A549 (cell line): ENCODE measurements at regions not wholly inside any gene's neighbourhood (a gene's known extent, or its start where the extent isn't known, plus 50 kb on each side); places are given as distances from the start of the nearest gene placed in this dataset.

Source experiments
- ATAC-seq, 2 experiments: fragments of 200-7000 bp in 1 of 2; fragments of >200 bp in 1 of 2; cut with Nextera tagmentation in 1 of 2; cut with Tn5 transposase in 1 of 2; 3 replicates each; pipeline versions ENCODE4 v1.8.0 to v1.9.1; 2018 to 2020; ENCODE audit warnings: mild to moderate bottlenecking in 1 of 2, moderate library complexity in 1 of 2
- CTCF ChIA-PET: fragments of 300-600 bp; sonication (Branson Sonifier 250); formaldehyde crosslinking; extraction: SDS; loops from one replicate; lab custom pipeline; 2021; ENCODE audit warnings: antibody characterized with exemption, inconsistent platforms; lab: Yijun Ruan, JAX
- POLR2A ChIA-PET: fragments of 350-600 bp; formaldehyde crosslinking; extraction: SDS; loops from one replicate; lab custom pipeline; 2021; ENCODE audit warnings: antibody characterized with exemption, inconsistent platforms; lab: Yijun Ruan, JAX
- DNase-seq, 2 experiments: peaks; one replicate each; pipeline versions ENCODE4 v3.0.0 to v3.0.0-alpha.2; 2011 to 2016; ENCODE audit warnings: low read depth in 1 of 2, low spot score in 1 of 2
- FAIRE-seq: peaks from 2 replicates; lab custom pipeline; 2011; peaks lifted over from hg19 to GRCh38; lab: Jason Lieb, UNC
- H3K27ac ChIP-seq, 2 experiments: fragments of >200 bp; sonication (Bioruptor Twin); formaldehyde crosslinking; 3 replicates each; pipeline ENCODE4 v1.5.1; 2016 to 2017
- H3K4me1 ChIP-seq: fragments of >200 bp; sonication (Bioruptor Twin); formaldehyde crosslinking; 3 replicates; pipeline ENCODE4 v1.6.1; 2016
- H3K4me2 ChIP-seq: fragments of >200 bp; sonication (Bioruptor Twin); formaldehyde crosslinking; 3 replicates; pipeline ENCODE4 v1.6.1; 2016
- H3K4me3 ChIP-seq: fragments of >200 bp; sonication (Bioruptor Twin); formaldehyde crosslinking; 3 replicates; pipeline ENCODE4 v1.5.1; 2016
- H3K9me3 ChIP-seq: fragments of >200 bp; sonication (Bioruptor Twin); formaldehyde crosslinking; 3 replicates; pipeline ENCODE4 v1.6.1; 2016
- CBX2 ChIP-seq: fragments of 200-600 bp; sonication (generic); IDR thresholded peaks from 2 replicates; pipeline ENCODE4 v1.6.1; 2016; ENCODE audit warnings: low read depth, mild to moderate bottlenecking, borderline replicate concordance
- CBX8 ChIP-seq: fragments of 200-600 bp; sonication (generic); IDR thresholded peaks from 2 replicates; pipeline ENCODE4 v1.6.1; 2016
- CHD2 ChIP-seq: fragments of 150-350 bp; IDR thresholded peaks from 2 replicates; pipeline ENCODE4 v1.6.1; 2014; ENCODE audit warnings: low read length; ENCODE audit not compliant: partially characterized antibody
- EHF ChIP-seq: fragments of 250-450 bp; sonication (Bioruptor Pico); IDR thresholded peaks from 2 replicates; pipeline ENCODE4 v1.5.0; 2020; ENCODE audit warnings: mild to moderate bottlenecking
- EP300 ChIP-seq, 2 experiments: fragments of >200 bp; sonication (Bioruptor Twin); formaldehyde crosslinking; IDR thresholded peaks; 2 replicates in 1 of 2; 3 replicates in 1 of 2; pipeline ENCODE4 v1.6.1; 2016 to 2017
- FOSB ChIP-seq: fragments of 250-450 bp; sonication (Bioruptor Pico); IDR thresholded peaks from 2 replicates; pipeline ENCODE4 v1.5.0; 2020; ENCODE audit warnings: mild to moderate bottlenecking, moderate library complexity
- HEYL ChIP-seq: fragments of 250-450 bp; sonication (Bioruptor Pico); IDR thresholded peaks from 2 replicates; pipeline ENCODE4 v1.8.0; 2021; ENCODE audit warnings: mild to moderate bottlenecking, moderate library complexity
- HOXB5 ChIP-seq: fragments of 250-450 bp; sonication (Bioruptor Pico); IDR thresholded peaks from 2 replicates; pipeline ENCODE4 v1.5.0; 2020; ENCODE audit warnings: mild to moderate bottlenecking, moderate library complexity
- JUNB ChIP-seq: fragments of >200 bp; sonication (Bioruptor Twin); formaldehyde crosslinking; IDR thresholded peaks from 2 replicates; pipeline ENCODE4 v1.6.1; 2016
- KDM1A ChIP-seq: fragments of 200-600 bp; sonication (generic); IDR thresholded peaks from 2 replicates; pipeline ENCODE4 v1.6.1; 2016; ENCODE audit warnings: low read depth, mild to moderate bottlenecking
- MAFK ChIP-seq: fragments of 450-650 bp; IDR thresholded peaks from 2 replicates; pipeline ENCODE4 v1.6.1; 2014; ENCODE audit not compliant: partially characterized antibody
- MAZ ChIP-seq: fragments of 150-350 bp; IDR thresholded peaks from 2 replicates; pipeline ENCODE4 v1.6.1; 2014; ENCODE audit warnings: antibody characterized with exemption, low read depth, low read length, borderline replicate concordance
- NFE2L2 ChIP-seq: fragments of 150-350 bp; conservative IDR thresholded peaks from 2 replicates; pipeline ENCODE4 v1.6.1; 2014; ENCODE audit warnings: low read length
- NR3C1 ChIP-seq: fragments of >200 bp; sonication (Bioruptor Twin); formaldehyde crosslinking; IDR thresholded peaks from 3 replicates; pipeline ENCODE4 v1.6.1; 2017
- PHF8 ChIP-seq: fragments of 200-600 bp; sonication (generic); IDR thresholded peaks from 2 replicates; pipeline ENCODE4 v1.6.1; 2016; ENCODE audit warnings: low read depth, mild to moderate bottlenecking, antibody characterized with exemption, moderate library complexity, borderline replicate concordance
- RCOR1 ChIP-seq: fragments of 150-350 bp; IDR thresholded peaks from 2 replicates; pipeline ENCODE4 v1.6.1; 2014; ENCODE audit warnings: antibody characterized with exemption, low read length, low read depth
- RNF2 ChIP-seq: fragments of 200-600 bp; sonication (generic); IDR thresholded peaks from 2 replicates; pipeline ENCODE4 v1.6.1; 2016; ENCODE audit warnings: low read depth, mild to moderate bottlenecking, antibody characterized with exemption, moderate library complexity, borderline replicate concordance
- TFCP2L1 ChIP-seq: fragments of 250-450 bp; sonication (Bioruptor Pico); IDR thresholded peaks from 2 replicates; pipeline ENCODE4 v1.5.0; 2021; ENCODE audit warnings: mild to moderate bottlenecking
- TP53 ChIP-seq: fragments of 250-450 bp; sonication (Bioruptor Pico); IDR thresholded peaks from 2 replicates; pipeline ENCODE4 v1.5.0; 2021; ENCODE audit warnings: mild to moderate bottlenecking, moderate library complexity
- ZNF302 ChIP-seq: fragments of 250-450 bp; sonication (Bioruptor Pico); IDR thresholded peaks from 2 replicates; pipeline ENCODE4 v1.9.0; 2021; ENCODE audit warnings: inconsistent platforms, mild to moderate bottlenecking, moderate library complexity
- WGBS: methylation state at CpG from one replicate; pipeline ENCODE4 v1.1.6; 2017; ENCODE audit errors: missing lambda C conversion rate; 5-methylcytosine and 5-hydroxymethylcytosine counted together
- TF ChIP-seq, protein P1 (sequence below): IDR thresholded peaks from 2 replicates; pipeline ENCODE4 v1.6.1; 2012
- TF ChIP-seq, protein P2 (sequence below): fragments of 150-350 bp; IDR thresholded peaks from 2 replicates; pipeline ENCODE4 v1.6.1; 2014; ENCODE audit warnings: low read depth, mild to moderate bottlenecking, low read length
- TF ChIP-seq, protein P3 (sequence below): IDR thresholded peaks from 2 replicates; pipeline ENCODE4 v1.6.1; 2012; ENCODE audit warnings: low read depth, borderline replicate concordance
- TF ChIP-seq, protein P4 (sequence below): fragments of 200-600 bp; sonication (generic); IDR thresholded peaks from 2 replicates; pipeline ENCODE4 v1.6.1; 2016; ENCODE audit warnings: antibody characterized with exemption, mild to moderate bottlenecking, moderate library complexity
- TF ChIP-seq, protein P5 (sequence below): fragments of 250-450 bp; sonication (Bioruptor Pico); IDR thresholded peaks from 2 replicates; pipeline ENCODE4 v1.5.0; 2020; ENCODE audit warnings: low read depth, mild to moderate bottlenecking, moderate library complexity
- TF ChIP-seq, protein P6 (sequence below): fragments of 450-650 bp; IDR thresholded peaks from 2 replicates; pipeline ENCODE4 v1.6.1; 2014; ENCODE audit warnings: antibody characterized with exemption

DNA sequence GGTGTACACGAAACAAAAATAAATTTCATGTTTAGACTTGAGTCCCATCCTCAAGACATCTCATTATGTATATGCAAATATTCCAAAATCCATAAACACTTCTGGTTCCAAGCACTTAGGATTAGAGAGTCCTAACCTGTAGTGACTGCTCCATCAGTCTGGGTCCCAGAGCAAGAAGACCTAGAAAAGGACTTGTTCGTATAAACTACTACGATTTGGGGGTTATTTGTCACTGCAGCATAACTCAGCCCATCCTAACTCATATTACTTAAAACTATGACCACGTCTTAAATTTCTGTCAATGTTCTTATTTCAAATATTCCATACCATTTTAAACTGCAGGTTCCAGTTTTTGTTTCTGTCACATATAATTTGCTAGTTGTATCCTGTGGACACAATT, 463.0 kb downstream of the AGTPBP1 start (continued):
- no peak for TF ChIP-seq KDM1A
- TF ChIP-seq, all 56 proteins: peak for 0

DNA sequence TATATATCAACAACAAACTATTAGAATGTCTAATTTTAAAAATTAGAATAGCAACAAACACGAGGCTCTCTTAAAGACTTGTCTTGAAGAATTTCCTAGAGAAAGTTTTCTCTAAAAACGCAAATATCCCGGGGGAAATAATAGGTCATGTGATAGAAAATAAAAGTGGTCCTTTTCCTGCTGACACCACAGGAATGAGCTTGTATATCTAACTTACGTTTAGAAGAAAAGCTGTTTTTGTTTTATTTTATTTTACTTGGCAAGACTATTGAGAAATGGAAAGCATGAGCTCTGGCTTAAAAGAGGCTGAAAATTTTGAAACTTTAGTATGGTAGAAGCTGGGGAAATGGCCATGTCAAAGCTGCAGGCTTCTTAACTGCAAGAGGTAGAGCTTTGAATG, 465.0 kb downstream of the AGTPBP1 start:
- DNase-seq (no peak), FAIRE-seq (no peak), ATAC-seq (no peak)
- CTCF ChIA-PET: interaction anchor here (1.1 kb wide), 1 partner anchor 19 kb away, joined by 3 read pairs; no protein-coding TSS in a partner anchor
- Histone ChIP-seq H3K4me3 (no peak overlapping the region), H3K9me3 (no peaks in the 10 kb centered on the region), H3K4me1 (no peaks in the 10 kb centered on the region), H3K4me2 (no peak overlapping the region), H3K27ac (no peak overlapping the region)
- POLR2A ChIA-PET: no interaction called here
- TF ChIP-seq HEYL (no peak), CBX2 (no peak), JUNB (no peak), CHD2 (no peak), HOXB5 (CRISPR knock-in tag) (no peak), EHF (no peak), NFE2L2 (no peak), MAZ (no peak), FOSB (CRISPR knock-in tag) (no peak), EP300 (IDR thresholded peaks at IDR 0.05) (no peak), RNF2 (no peak), NR3C1 (no peak), PHF8 (no peak), MAFK (no peak), CBX8 (no peak)
- TF ChIP-seq, protein P1, sequence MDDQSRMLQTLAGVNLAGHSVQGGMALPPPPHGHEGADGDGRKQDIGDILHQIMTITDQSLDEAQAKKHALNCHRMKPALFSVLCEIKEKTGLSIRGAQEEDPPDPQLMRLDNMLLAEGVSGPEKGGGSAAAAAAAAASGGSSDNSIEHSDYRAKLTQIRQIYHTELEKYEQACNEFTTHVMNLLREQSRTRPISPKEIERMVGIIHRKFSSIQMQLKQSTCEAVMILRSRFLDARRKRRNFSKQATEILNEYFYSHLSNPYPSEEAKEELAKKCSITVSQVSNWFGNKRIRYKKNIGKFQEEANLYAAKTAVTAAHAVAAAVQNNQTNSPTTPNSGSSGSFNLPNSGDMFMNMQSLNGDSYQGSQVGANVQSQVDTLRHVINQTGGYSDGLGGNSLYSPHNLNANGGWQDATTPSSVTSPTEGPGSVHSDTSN: no peak
- TF ChIP-seq, protein P2, sequence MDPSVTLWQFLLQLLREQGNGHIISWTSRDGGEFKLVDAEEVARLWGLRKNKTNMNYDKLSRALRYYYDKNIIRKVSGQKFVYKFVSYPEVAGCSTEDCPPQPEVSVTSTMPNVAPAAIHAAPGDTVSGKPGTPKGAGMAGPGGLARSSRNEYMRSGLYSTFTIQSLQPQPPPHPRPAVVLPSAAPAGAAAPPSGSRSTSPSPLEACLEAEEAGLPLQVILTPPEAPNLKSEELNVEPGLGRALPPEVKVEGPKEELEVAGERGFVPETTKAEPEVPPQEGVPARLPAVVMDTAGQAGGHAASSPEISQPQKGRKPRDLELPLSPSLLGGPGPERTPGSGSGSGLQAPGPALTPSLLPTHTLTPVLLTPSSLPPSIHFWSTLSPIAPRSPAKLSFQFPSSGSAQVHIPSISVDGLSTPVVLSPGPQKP: no peak
- 18% methylated on average over 4 of the region's 4 CpGs for WGBS

DNA sequence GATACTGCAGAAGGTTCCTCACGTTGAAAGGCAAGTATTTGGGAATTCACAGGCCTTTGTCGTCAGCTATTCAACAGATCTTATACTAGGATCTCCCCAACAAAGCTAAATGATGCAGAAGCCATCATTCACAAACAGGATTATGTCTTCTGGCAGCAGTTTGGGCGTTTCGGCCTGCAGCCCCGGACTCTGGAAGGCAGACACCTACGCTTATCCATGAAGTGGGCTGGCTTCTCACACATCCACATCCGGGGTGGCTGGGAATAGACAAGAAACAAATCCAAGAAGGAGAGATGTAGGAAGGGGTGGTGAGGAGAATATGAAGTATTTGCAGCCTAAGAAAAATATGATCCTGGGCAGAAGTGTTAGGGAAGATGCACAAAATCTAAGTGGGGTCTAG, 471.9 kb downstream of the AGTPBP1 start:
- WGBS: 12% methylated on average over 7 of the region's 7 CpGs
- H3K4me2 ChIP-seq: no peak overlapping the region
- DNase-seq: no peak
- ATAC-seq: no peak
- no peaks in the 10 kb centered on the region for H3K9me3 ChIP-seq
- H3K27ac ChIP-seq: no peak overlapping the region
- no peak overlapping the region for H3K4me3 ChIP-seq
- CTCF ChIA-PET: interaction anchor here (0.7 to 1.2 kb wide), 2 partner anchors 11 to 12 kb away, joined by 3 read pairs; no protein-coding TSS in a partner anchor
- no peaks in the 10 kb centered on the region for H3K4me1 ChIP-seq
- TF ChIP-seq MAZ: no peak
- TF ChIP-seq JUNB: no peak
- TF ChIP-seq, protein P3, sequence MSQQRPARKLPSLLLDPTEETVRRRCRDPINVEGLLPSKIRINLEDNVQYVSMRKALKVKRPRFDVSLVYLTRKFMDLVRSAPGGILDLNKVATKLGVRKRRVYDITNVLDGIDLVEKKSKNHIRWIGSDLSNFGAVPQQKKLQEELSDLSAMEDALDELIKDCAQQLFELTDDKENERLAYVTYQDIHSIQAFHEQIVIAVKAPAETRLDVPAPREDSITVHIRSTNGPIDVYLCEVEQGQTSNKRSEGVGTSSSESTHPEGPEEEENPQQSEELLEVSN: no peak
- TF ChIP-seq MAFK: no peak
- POLR2A ChIA-PET: no interaction called here
- FAIRE-seq: no peak

DNA sequence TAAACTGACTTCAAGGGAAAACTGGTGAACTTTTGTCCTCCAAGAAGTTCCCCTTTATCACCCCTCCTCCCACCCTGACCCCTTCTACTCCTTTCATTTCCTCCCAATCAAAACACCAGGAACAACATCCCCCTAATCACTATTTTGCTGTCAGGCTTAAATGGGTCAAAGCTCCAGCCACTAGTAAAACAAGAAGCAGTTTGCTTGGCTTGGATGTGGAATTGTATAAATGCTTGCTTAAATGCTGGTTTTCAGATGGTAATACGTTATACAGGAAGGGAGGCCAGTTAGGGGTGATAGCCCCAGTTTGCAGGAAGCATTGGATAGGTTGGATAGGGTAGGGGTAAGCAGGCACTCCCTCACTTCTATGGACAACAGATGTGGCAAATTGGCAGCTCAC, 473.6 kb downstream of the AGTPBP1 start:
- ATAC-seq (no peak), DNase-seq (no peak), FAIRE-seq (no peak)
- ChIA-PET CTCF (interaction anchor here (1.5 to 1.9 kb wide), 2 partner anchors 10 to 157 kb away, joined by 3 to 10 read pairs; no protein-coding TSS in a partner anchor), POLR2A (no interaction called here)
- WGBS: 0% methylated on average over 1 of the region's 1 CpG
- no peak overlapping the region for H3K4me3 ChIP-seq
- no peaks in the 10 kb centered on the region for H3K9me3 ChIP-seq
- H3K4me2 ChIP-seq: no peak overlapping the region
- no peaks in the 10 kb centered on the region for H3K4me1 ChIP-seq
- H3K27ac ChIP-seq: no peak overlapping the region
- TF ChIP-seq, protein P4, sequence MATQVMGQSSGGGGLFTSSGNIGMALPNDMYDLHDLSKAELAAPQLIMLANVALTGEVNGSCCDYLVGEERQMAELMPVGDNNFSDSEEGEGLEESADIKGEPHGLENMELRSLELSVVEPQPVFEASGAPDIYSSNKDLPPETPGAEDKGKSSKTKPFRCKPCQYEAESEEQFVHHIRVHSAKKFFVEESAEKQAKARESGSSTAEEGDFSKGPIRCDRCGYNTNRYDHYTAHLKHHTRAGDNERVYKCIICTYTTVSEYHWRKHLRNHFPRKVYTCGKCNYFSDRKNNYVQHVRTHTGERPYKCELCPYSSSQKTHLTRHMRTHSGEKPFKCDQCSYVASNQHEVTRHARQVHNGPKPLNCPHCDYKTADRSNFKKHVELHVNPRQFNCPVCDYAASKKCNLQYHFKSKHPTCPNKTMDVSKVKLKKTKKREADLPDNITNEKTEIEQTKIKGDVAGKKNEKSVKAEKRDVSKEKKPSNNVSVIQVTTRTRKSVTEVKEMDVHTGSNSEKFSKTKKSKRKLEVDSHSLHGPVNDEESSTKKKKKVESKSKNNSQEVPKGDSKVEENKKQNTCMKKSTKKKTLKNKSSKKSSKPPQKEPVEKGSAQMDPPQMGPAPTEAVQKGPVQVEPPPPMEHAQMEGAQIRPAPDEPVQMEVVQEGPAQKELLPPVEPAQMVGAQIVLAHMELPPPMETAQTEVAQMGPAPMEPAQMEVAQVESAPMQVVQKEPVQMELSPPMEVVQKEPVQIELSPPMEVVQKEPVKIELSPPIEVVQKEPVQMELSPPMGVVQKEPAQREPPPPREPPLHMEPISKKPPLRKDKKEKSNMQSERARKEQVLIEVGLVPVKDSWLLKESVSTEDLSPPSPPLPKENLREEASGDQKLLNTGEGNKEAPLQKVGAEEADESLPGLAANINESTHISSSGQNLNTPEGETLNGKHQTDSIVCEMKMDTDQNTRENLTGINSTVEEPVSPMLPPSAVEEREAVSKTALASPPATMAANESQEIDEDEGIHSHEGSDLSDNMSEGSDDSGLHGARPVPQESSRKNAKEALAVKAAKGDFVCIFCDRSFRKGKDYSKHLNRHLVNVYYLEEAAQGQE: no peak
- TF ChIP-seq, protein P5, sequence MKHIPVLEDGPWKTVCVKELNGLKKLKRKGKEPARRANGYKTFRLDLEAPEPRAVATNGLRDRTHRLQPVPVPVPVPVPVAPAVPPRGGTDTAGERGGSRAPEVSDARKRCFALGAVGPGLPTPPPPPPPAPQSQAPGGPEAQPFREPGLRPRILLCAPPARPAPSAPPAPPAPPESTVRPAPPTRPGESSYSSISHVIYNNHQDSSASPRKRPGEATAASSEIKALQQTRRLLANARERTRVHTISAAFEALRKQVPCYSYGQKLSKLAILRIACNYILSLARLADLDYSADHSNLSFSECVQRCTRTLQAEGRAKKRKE (CRISPR knock-in tag): no peak
- TF ChIP-seq NFE2L2: no peak
- no peak for TF ChIP-seq TFCP2L1 (CRISPR knock-in tag)
- no peak for TF ChIP-seq TP53 (CRISPR knock-in tag)
- no peak for TF ChIP-seq KDM1A
- no peak for TF ChIP-seq ZNF302 (CRISPR knock-in tag)
- TF ChIP-seq, protein P6, sequence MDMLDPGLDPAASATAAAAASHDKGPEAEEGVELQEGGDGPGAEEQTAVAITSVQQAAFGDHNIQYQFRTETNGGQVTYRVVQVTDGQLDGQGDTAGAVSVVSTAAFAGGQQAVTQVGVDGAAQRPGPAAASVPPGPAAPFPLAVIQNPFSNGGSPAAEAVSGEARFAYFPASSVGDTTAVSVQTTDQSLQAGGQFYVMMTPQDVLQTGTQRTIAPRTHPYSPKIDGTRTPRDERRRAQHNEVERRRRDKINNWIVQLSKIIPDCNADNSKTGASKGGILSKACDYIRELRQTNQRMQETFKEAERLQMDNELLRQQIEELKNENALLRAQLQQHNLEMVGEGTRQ: no peak
- TF ChIP-seq RCOR1: no peak
